HG03442 (cell line): ENCODE measurements at regions not wholly inside any gene's neighbourhood (a gene's known extent, or its start where the extent isn't known, plus 50 kb on each side); places are given as distances from the start of the nearest gene placed in this dataset.
A peak's percentile ranks its signal among the peaks of the same experiment; 100 is the strongest.

ENCODE experiments used
- ATAC-seq: cut with Tn5 transposase; IDR thresholded peaks from one replicate; pipeline ENCODE4 v1.9.1; 2021; ENCODE audit warnings: mild to moderate bottlenecking, moderate library complexity; ENCODE audit not compliant: unreplicated experiment

GRCh38 chr5:61894046-61894445, 412.0 kb upstream of the KIF2A start:
- no peak for ATAC-seq

DNA sequence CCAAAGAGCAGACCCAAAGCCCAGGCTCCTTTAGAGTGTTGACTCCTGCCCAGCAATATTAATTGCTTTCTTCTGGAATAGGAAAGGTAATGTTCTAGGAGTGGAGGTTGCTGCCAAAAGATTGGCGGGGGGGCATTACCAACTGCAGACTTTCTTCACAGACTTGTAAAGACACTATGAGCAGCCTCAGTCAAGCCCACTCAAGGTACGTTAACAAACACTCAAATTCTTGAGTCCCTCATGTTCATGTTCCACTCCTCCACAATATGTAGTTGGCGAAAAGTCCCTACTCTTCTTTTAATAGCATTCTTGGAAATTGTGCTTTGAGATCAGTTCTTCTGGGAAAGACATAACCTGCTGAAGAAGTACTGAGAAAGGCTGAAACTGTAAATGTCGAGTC, 409.2 kb upstream of the KIF2A start:
- no peak for ATAC-seq

DNA sequence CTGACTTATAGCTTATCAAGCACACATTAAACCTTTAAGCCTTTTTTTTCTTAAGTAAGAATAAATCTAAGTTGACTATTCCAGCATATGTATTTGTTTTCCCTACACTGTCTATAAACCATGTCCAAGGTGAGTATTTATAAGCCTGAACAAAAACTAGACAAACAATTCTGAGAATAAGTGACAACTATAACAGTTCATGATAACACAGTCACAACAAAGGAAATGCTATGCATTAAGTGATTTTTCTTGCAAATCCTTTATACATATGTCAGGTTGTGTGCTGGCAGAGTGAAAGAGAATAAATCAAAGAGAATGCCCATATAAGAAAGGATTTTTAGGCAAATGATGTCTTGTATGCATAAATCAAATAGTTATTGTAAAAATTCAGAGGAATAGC, 408.8 kb upstream of the KIF2A start:
- no peak for ATAC-seq

GRCh38 chr5:61901997-61902396, 404.0 kb upstream of the KIF2A start:
- no peak for ATAC-seq

DNA sequence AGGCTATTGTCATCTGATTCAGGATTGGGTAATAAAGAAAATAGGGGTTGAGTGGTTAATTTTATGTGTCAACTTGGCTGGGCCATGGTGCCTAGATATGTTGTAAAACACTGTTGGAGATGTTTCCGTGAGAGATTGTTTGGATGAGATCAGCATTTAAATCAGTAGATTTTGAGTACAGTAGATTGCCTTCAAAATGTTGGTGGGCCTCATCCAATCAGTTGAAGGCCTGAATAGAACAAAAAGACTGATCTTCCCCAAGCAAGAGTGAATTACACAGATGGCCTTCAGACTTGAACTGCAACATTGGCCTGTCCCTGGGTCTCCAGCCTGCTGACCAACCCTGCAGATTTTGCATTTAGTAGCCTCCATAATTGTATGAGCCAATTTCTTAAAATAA, 401.3 kb upstream of the KIF2A start:
- ATAC-seq: no peak

- no peak for ATAC-seq
Measured at GRCh38 chr5:61905613-61906012, 400.4 kb upstream of the KIF2A start.

DNA sequence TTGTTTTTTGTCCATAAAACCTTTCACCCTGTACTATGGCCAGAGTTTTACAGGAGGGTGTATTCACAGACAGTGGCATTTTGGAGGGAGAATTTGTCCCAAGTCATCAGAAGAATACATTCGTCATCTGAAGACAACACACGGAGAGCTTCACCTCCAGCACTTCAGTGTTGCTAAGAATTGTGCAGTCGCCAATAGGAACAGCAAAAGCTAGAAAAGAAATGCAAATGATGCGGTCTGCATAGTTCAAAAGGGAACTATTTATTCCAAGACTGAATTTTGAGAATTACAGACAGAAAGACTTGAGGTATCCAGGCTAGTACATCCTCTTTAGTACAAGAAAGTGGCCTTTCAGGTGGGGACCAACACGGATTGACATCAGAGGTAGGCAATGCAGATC, 399.2 kb upstream of the KIF2A start:
- peak; percentile 50 for ATAC-seq

GRCh38 chr5:61907995-61908394, 398.0 kb upstream of the KIF2A start:
- ATAC-seq: no peak

- ATAC-seq: peak; percentile 52
Measured at GRCh38 chr5:61910771-61911170, 395.2 kb upstream of the KIF2A start.

- ATAC-seq: no peak
Measured at GRCh38 chr5:61912559-61912958, 393.4 kb upstream of the KIF2A start.

DNA sequence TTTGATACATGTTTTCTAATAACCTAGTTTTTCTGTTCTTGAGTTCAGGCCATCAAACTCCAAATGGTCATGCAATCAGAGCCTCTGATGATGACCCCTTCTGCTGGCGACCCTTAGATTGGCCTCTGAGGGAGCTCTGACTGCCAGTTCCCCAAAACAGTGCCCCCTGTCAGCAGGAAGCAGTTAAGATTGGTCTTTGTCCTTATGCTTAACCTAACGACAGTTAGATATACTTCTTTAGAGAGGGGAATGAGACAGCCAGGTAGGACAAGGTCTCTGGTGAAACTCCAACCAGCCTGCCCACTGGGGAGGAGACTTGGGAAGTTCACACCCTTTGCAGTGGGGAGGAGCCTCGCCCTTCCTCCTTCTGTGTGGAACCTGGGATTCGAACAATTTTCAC, 390.4 kb upstream of the KIF2A start:
- ATAC-seq: no peak

- no peak for ATAC-seq
Measured at GRCh38 chr5:61916621-61917620, 389.1 kb upstream of the KIF2A start.

GRCh38 chr5:61918611-61919010, 387.4 kb upstream of the KIF2A start:
- no peak for ATAC-seq

GRCh38 chr5:61919920-61920319, 386.1 kb upstream of the KIF2A start:
- no peak for ATAC-seq

DNA sequence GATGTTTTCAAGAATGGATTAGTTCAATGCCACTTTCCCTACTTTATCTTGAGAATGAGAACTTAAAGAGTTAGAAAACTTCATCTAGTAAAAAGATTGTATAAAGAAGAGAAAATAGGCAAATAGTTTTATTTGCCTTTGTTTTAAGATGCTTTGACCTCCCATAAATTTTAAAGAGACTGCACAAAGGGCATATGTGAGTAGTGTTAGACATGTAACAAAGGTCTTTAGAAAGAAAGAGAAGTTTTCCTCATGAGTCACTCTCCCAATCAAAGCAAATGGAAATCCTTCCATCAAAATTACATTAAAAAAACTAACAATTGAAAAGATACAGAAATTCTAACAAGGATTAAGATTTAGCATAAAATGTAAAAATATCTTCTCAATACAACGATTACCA, 381.8 kb upstream of the KIF2A start:
- no peak for ATAC-seq

DNA sequence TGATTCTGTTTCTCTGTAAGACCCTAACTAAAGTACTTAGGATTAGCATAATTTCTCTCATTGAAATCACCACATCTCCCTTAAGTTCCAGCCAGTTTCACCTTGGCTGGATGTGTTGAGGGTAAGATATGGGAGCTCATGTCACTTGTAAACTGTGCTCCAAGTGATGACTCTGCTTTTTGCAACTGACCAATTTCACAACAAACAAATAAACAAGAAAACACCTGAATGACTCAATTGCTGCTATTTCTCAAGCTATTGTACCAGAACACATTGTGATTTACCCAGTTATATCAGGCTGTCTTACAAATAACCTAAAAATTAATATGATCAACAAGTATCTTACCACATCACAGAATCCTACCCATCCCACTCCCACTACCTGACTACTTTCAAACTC, 379.1 kb upstream of the KIF2A start:
- ATAC-seq: no peak

GRCh38 chr5:61931236-61931635, 374.8 kb upstream of the KIF2A start:
- no peak for ATAC-seq

- ATAC-seq: peak; percentile 61
Measured at GRCh38 chr5:61933787-61934626, 372.0 kb upstream of the KIF2A start.

- ATAC-seq: no peak
Measured at GRCh38 chr5:61941637-61942036, 364.4 kb upstream of the KIF2A start.

GRCh38 chr5:61942462-61943049, 363.4 kb upstream of the KIF2A start:
- no peak for ATAC-seq

GRCh38 chr5:61943713-61944112, 362.3 kb upstream of the KIF2A start:
- no peak for ATAC-seq
